ENCODE measurements at regions not wholly inside any gene's neighbourhood (a gene's known extent, or its start where the extent isn't known, plus 50 kb on each side); places are given as distances from the start of the nearest gene placed in this dataset.

- Histone ChIP-seq H3K9ac (ENCODE audit: low read depth in 1 of 2, low read length in 2 of 2) (no peak overlapping the region), H3K27ac (ENCODE audit: low read depth in 2 of 2, low read length in 2 of 2) (no peak overlapping the region), H3K4me1 (ENCODE audit: control insufficient read depth in 2 of 2, insufficient read depth in 2 of 2, low read length in 2 of 2) (no peaks in the 10 kb centered on the region)
Observed at GRCh38 chr4:110754716-110755115, 131.8 kb upstream of the PITX2 start.

GRCh38 chr4:110769578-110769977 is 146.7 kb upstream of the PITX2 start:
- Histone ChIP-seq H3K9me3 (ENCODE audit: control insufficient read depth in 2 of 2, low read length in 2 of 2) (no peaks in the 10 kb centered on the region), H3K36me3 (ENCODE audit: control insufficient read depth in 2 of 2, insufficient read depth in 2 of 2, low read length in 2 of 2) (no peaks in the 10 kb centered on the region), H3K9ac (ENCODE audit: low read depth in 1 of 2, low read length in 2 of 2) (no peak overlapping the region), H3K27ac (ENCODE audit: low read depth in 2 of 2, low read length in 2 of 2) (no peak overlapping the region), H3K27me3 (ENCODE audit: control insufficient read depth in 2 of 2, insufficient read depth in 2 of 2, low read length in 2 of 2) (no peaks in the 10 kb centered on the region), H3K4me3 (ENCODE audit: low read length in 2 of 2) (no peak overlapping the region), H3K4me1 (ENCODE audit: control insufficient read depth in 2 of 2, insufficient read depth in 2 of 2, low read length in 2 of 2) (no peaks in the 10 kb centered on the region)

More at GRCh38 chr4:110754716-110755115, 131.8 kb upstream of the PITX2 start:
- Histone ChIP-seq H3K9me3 (ENCODE audit: control insufficient read depth in 2 of 2, low read length in 2 of 2) (no peaks in the 10 kb centered on the region), H3K27me3 (ENCODE audit: control insufficient read depth in 2 of 2, insufficient read depth in 2 of 2, low read length in 2 of 2) (no peaks in the 10 kb centered on the region), H3K4me3 (ENCODE audit: low read length in 2 of 2) (no peak overlapping the region), H3K36me3 (ENCODE audit: control insufficient read depth in 2 of 2, insufficient read depth in 2 of 2, low read length in 2 of 2) (no peaks in the 10 kb centered on the region)

DNA sequence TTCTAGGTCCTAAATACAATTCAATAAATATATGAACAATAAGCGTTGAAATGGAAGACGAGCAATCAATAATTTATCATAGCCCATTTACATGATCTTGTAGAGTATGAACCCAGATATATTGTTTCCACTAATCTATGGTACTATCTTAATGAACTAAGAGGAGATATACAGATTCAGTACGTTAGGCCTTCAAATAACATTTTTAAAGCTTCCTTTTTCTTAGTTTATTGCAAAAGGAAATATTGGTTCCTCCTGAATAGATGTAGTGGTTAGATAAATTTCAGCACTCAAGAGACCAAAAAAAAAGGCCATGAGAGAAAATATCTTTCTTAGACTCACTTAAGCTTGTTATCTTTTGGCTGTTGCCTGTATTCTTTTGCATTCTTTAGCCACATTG is 147.5 kb upstream of the PITX2 start:
- H3K4me1 ChIP-seq (ENCODE audit: control insufficient read depth in 2 of 2, insufficient read depth in 2 of 2, low read length in 2 of 2) = no peaks in the 10 kb centered on the region
- no peaks in the 10 kb centered on the region for H3K36me3 ChIP-seq (ENCODE audit: control insufficient read depth in 2 of 2, insufficient read depth in 2 of 2, low read length in 2 of 2)
- no peak overlapping the region for H3K4me3 ChIP-seq (ENCODE audit: low read length in 2 of 2)
- no peak overlapping the region for H3K9ac ChIP-seq (ENCODE audit: low read depth in 1 of 2, low read length in 2 of 2)
- no peaks in the 10 kb centered on the region for H3K9me3 ChIP-seq (ENCODE audit: control insufficient read depth in 2 of 2, low read length in 2 of 2)
- no peaks in the 10 kb centered on the region for H3K27me3 ChIP-seq (ENCODE audit: control insufficient read depth in 2 of 2, insufficient read depth in 2 of 2, low read length in 2 of 2)
- no peak overlapping the region for H3K27ac ChIP-seq (ENCODE audit: low read depth in 2 of 2, low read length in 2 of 2)

- Histone ChIP-seq H3K9ac (ENCODE audit: low read depth in 1 of 2, low read length in 2 of 2) (no peak overlapping the region), H3K36me3 (ENCODE audit: control insufficient read depth in 2 of 2, insufficient read depth in 2 of 2, low read length in 2 of 2) (no peaks in the 10 kb centered on the region), H3K4me1 (ENCODE audit: control insufficient read depth in 2 of 2, insufficient read depth in 2 of 2, low read length in 2 of 2) (no peaks in the 10 kb centered on the region), H3K27ac (ENCODE audit: low read depth in 2 of 2, low read length in 2 of 2) (no peak overlapping the region), H3K9me3 (ENCODE audit: control insufficient read depth in 2 of 2, low read length in 2 of 2) (no peaks in the 10 kb centered on the region), H3K27me3 (ENCODE audit: control insufficient read depth in 2 of 2, insufficient read depth in 2 of 2, low read length in 2 of 2) (no peaks in the 10 kb centered on the region), H3K4me3 (ENCODE audit: low read length in 2 of 2) (no peak overlapping the region)
Observed at GRCh38 chr4:110778521-110778920, 155.6 kb upstream of the PITX2 start.

DNA sequence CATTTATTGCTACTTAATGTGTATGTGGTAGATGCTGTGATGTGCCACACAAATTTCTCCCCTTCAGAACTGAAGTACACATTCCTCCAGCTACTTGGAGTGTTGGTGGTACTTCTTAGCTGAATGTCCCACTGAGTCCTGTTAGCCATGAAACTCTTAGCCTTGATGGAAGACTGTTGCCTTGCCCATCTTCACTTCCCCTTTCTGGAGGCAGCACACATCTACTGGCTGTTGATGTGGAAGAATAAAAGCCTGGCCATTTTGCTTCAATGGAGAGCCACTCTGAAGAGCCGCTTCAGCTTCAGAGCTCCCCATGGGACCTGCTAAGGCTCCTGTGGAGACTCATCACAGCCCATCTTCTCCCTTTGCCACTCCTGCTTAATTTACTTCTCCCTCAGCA is 157.7 kb upstream of the PITX2 start:
- Histone ChIP-seq H3K27ac (ENCODE audit: low read depth in 2 of 2, low read length in 2 of 2) (no peak overlapping the region), H3K36me3 (ENCODE audit: control insufficient read depth in 2 of 2, insufficient read depth in 2 of 2, low read length in 2 of 2) (no peaks in the 10 kb centered on the region)

GRCh38 chr4:110781944-110782343 is 159.1 kb upstream of the PITX2 start:
- Histone ChIP-seq H3K27ac (ENCODE audit: low read depth in 2 of 2, low read length in 2 of 2) (no peak overlapping the region), H3K9me3 (ENCODE audit: control insufficient read depth in 2 of 2, low read length in 2 of 2) (no peaks in the 10 kb centered on the region), H3K9ac (ENCODE audit: low read depth in 1 of 2, low read length in 2 of 2) (no peak overlapping the region), H3K4me3 (ENCODE audit: low read length in 2 of 2) (no peak overlapping the region), H3K27me3 (ENCODE audit: control insufficient read depth in 2 of 2, insufficient read depth in 2 of 2, low read length in 2 of 2) (no peaks in the 10 kb centered on the region), H3K4me1 (ENCODE audit: control insufficient read depth in 2 of 2, insufficient read depth in 2 of 2, low read length in 2 of 2) (no peaks in the 10 kb centered on the region), H3K36me3 (ENCODE audit: control insufficient read depth in 2 of 2, insufficient read depth in 2 of 2, low read length in 2 of 2) (no peaks in the 10 kb centered on the region)

More for the DNA sequence above, 157.7 kb upstream of the PITX2 start:
- Histone ChIP-seq H3K9ac (ENCODE audit: low read depth in 1 of 2, low read length in 2 of 2) (no peak overlapping the region), H3K4me3 (ENCODE audit: low read length in 2 of 2) (no peak overlapping the region), H3K4me1 (ENCODE audit: control insufficient read depth in 2 of 2, insufficient read depth in 2 of 2, low read length in 2 of 2) (no peaks in the 10 kb centered on the region), H3K27me3 (ENCODE audit: control insufficient read depth in 2 of 2, insufficient read depth in 2 of 2, low read length in 2 of 2) (no peaks in the 10 kb centered on the region), H3K9me3 (ENCODE audit: control insufficient read depth in 2 of 2, low read length in 2 of 2) (no peaks in the 10 kb centered on the region)

GRCh38 chr4:110787109-110787508 is 164.2 kb upstream of the PITX2 start:
- Histone ChIP-seq H3K27ac (ENCODE audit: low read depth in 2 of 2, low read length in 2 of 2) (no peak overlapping the region), H3K4me1 (ENCODE audit: control insufficient read depth in 2 of 2, insufficient read depth in 2 of 2, low read length in 2 of 2) (no peaks in the 10 kb centered on the region), H3K9me3 (ENCODE audit: control insufficient read depth in 2 of 2, low read length in 2 of 2) (no peaks in the 10 kb centered on the region), H3K9ac (ENCODE audit: low read depth in 1 of 2, low read length in 2 of 2) (no peak overlapping the region), H3K4me3 (ENCODE audit: low read length in 2 of 2) (no peak overlapping the region), H3K36me3 (ENCODE audit: control insufficient read depth in 2 of 2, insufficient read depth in 2 of 2, low read length in 2 of 2) (no peaks in the 10 kb centered on the region), H3K27me3 (ENCODE audit: control insufficient read depth in 2 of 2, insufficient read depth in 2 of 2, low read length in 2 of 2) (no peaks in the 10 kb centered on the region)

GRCh38 chr4:110787707-110788106 is 164.8 kb upstream of the PITX2 start:
- Histone ChIP-seq H3K27me3 (ENCODE audit: control insufficient read depth in 2 of 2, insufficient read depth in 2 of 2, low read length in 2 of 2) (no peaks in the 10 kb centered on the region), H3K4me1 (ENCODE audit: control insufficient read depth in 2 of 2, insufficient read depth in 2 of 2, low read length in 2 of 2) (no peaks in the 10 kb centered on the region)

DNA sequence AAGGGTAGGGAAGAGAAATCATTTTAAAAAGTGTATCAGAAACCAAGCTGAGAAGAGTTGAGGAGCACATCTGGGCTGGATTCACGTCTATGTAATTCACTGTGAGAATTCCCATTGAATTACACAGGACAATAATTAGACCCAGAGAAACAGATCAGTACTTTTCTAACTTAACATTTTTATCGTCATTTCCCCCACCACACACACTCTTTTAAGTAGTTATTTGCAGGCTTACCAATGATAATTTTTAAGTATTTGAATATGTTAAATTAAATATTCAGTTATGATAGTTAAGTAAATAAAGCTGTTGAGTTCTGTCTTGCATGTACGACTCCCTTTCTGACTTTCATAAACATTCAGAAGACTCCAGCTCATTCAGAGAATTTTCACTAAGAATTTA is 165.4 kb upstream of the PITX2 start:
- Histone ChIP-seq H3K9me3 (ENCODE audit: control insufficient read depth in 2 of 2, low read length in 2 of 2) (no peaks in the 10 kb centered on the region), H3K4me3 (ENCODE audit: low read length in 2 of 2) (no peak overlapping the region), H3K36me3 (ENCODE audit: control insufficient read depth in 2 of 2, insufficient read depth in 2 of 2, low read length in 2 of 2) (no peaks in the 10 kb centered on the region), H3K27ac (ENCODE audit: low read depth in 2 of 2, low read length in 2 of 2) (no peak overlapping the region), H3K9ac (ENCODE audit: low read depth in 1 of 2, low read length in 2 of 2) (no peak overlapping the region), H3K27me3 (ENCODE audit: control insufficient read depth in 2 of 2, insufficient read depth in 2 of 2, low read length in 2 of 2) (no peaks in the 10 kb centered on the region), H3K4me1 (ENCODE audit: control insufficient read depth in 2 of 2, insufficient read depth in 2 of 2, low read length in 2 of 2) (no peaks in the 10 kb centered on the region)

More at GRCh38 chr4:110787707-110788106, 164.8 kb upstream of the PITX2 start:
- Histone ChIP-seq H3K9me3 (ENCODE audit: control insufficient read depth in 2 of 2, low read length in 2 of 2) (no peaks in the 10 kb centered on the region), H3K27ac (ENCODE audit: low read depth in 2 of 2, low read length in 2 of 2) (no peak overlapping the region), H3K36me3 (ENCODE audit: control insufficient read depth in 2 of 2, insufficient read depth in 2 of 2, low read length in 2 of 2) (no peaks in the 10 kb centered on the region), H3K9ac (ENCODE audit: low read depth in 1 of 2, low read length in 2 of 2) (no peak overlapping the region), H3K4me3 (ENCODE audit: low read length in 2 of 2) (no peak overlapping the region)

DNA sequence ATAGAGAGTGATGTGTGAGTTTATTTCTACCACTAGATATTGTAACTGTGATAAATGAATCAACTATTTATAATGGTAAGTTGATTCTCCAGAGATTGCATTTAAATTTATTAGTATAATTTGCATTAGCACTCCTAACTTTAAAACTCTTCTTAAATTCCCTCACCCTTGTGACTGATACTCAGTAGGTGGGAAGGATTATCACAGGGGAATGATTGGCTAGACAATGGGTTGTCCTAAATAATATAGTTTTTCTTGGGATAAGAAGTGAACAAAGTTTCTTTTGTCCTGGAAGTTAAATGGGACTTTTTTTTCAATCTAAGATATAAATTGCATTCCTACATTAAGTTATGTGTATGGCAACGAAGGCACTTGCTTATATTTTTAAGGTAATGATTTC is 169.2 kb upstream of the PITX2 start:
- no peak overlapping the region for H3K27ac ChIP-seq (ENCODE audit: low read depth in 2 of 2, low read length in 2 of 2)
- H3K27me3 ChIP-seq (ENCODE audit: control insufficient read depth in 2 of 2, insufficient read depth in 2 of 2, low read length in 2 of 2) = no peaks in the 10 kb centered on the region
- no peak overlapping the region for H3K4me3 ChIP-seq (ENCODE audit: low read length in 2 of 2)
- no peak overlapping the region for H3K9ac ChIP-seq (ENCODE audit: low read depth in 1 of 2, low read length in 2 of 2)
- no peaks in the 10 kb centered on the region for H3K4me1 ChIP-seq (ENCODE audit: control insufficient read depth in 2 of 2, insufficient read depth in 2 of 2, low read length in 2 of 2)
- H3K36me3 ChIP-seq (ENCODE audit: control insufficient read depth in 2 of 2, insufficient read depth in 2 of 2, low read length in 2 of 2) = no peaks in the 10 kb centered on the region
- no peaks in the 10 kb centered on the region for H3K9me3 ChIP-seq (ENCODE audit: control insufficient read depth in 2 of 2, low read length in 2 of 2)

DNA sequence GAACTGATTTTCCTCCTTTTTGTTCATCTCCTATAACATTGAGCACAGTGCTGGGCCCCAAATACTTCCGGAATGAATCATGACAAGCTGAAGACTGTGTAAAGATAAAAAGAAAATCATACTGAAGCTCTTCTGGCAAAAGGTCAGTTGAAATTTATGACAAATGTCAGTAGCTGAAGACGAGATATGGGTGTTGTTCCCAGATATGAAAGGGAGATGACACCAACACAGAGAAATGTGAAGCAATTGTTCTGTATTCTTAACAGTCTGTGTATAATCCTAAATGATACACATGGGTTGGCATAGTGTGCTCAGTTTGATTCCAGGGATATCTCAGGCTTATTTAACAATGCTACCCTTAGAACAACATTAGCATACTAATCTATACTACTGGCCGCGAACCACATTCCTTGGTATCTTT is 170.5 kb upstream of the PITX2 start:
- no peaks in the 10 kb centered on the region for H3K9me3 ChIP-seq (ENCODE audit: control insufficient read depth in 2 of 2, low read length in 2 of 2)
- no peaks in the 10 kb centered on the region for H3K4me1 ChIP-seq (ENCODE audit: control insufficient read depth in 2 of 2, insufficient read depth in 2 of 2, low read length in 2 of 2)
- H3K27me3 ChIP-seq (ENCODE audit: control insufficient read depth in 2 of 2, insufficient read depth in 2 of 2, low read length in 2 of 2) = no peaks in the 10 kb centered on the region
- H3K27ac ChIP-seq (ENCODE audit: low read depth in 2 of 2, low read length in 2 of 2) = no peak overlapping the region
- H3K36me3 ChIP-seq (ENCODE audit: control insufficient read depth in 2 of 2, insufficient read depth in 2 of 2, low read length in 2 of 2) = no peaks in the 10 kb centered on the region
- no peak overlapping the region for H3K9ac ChIP-seq (ENCODE audit: low read depth in 1 of 2, low read length in 2 of 2)
- no peak overlapping the region for H3K4me3 ChIP-seq (ENCODE audit: low read length in 2 of 2)

Data from mucosa of rectum (tissue), 2 donors.